ENCODE measurements at regions not wholly inside any gene's neighbourhood (a gene's known extent, or its start where the extent isn't known, plus 50 kb on each side); places are given as distances from the start of the nearest gene placed in this dataset.
"Not testable (repeated sequence)": the region's sequence is repeated elsewhere in the genome, so short reads cannot be mapped to it uniquely, and the experiment has no call there.

- Histone ChIP-seq H3K36me3 (no peaks in the 10 kb centered on the region), H3K4me3 (no peak overlapping the region), H3K9me3 (no peaks in the 10 kb centered on the region), H3K27ac (replicated peaks in 1 of 4) (no peak overlapping the region), H3K27me3 (no peaks in the 10 kb centered on the region), H3K4me1 (no peaks in the 10 kb centered on the region)
- no peak for TF ChIP-seq EP300 (IDR thresholded peaks at IDR 0.05)
- no peak for TF ChIP-seq POLR2AphosphoS5 (IDR thresholded peaks at IDR 0.05)
- TF ChIP-seq POLR2A (IDR thresholded peaks at IDR 0.05; ENCODE audit: low read depth): no peak
- TF ChIP-seq CTCF (IDR thresholded peaks at IDR 0.05): no peak
- intact Hi-C loops (cut with DNase I): no loop called here
- no peak for DNase-seq (ENCODE audit: extremely low spot score)
Measured at GRCh38 chr4:116537828-116538227, 547.5 kb downstream of the TRAM1L1 start.

- H3K27me3 ChIP-seq; DNase-seq (ENCODE audit: extremely low spot score); intact Hi-C loops (cut with DNase I); H3K4me3 ChIP-seq; H3K27ac ChIP-seq (replicated peaks in 1 of 4); H3K36me3 ChIP-seq; H3K4me1 ChIP-seq; H3K9me3 ChIP-seq: not testable (repeated sequence)
- WGBS: 91% methylated on average over 6 of the region's 6 CpGs
Measured at GRCh38 chr4:116536024-116536423, 549.4 kb downstream of the TRAM1L1 start.

- no peak for TF ChIP-seq POLR2AphosphoS5 (IDR thresholded peaks at IDR 0.05)
- no peak for TF ChIP-seq EP300 (IDR thresholded peaks at IDR 0.05)
- no peak for TF ChIP-seq POLR2A (IDR thresholded peaks at IDR 0.05; ENCODE audit: low read depth)
- TF ChIP-seq CTCF (IDR thresholded peaks at IDR 0.05): no peak
- no peaks in the 10 kb centered on the region for H3K4me1 ChIP-seq
- no peaks in the 10 kb centered on the region for H3K27me3 ChIP-seq
- no peak overlapping the region for H3K27ac ChIP-seq (replicated peaks in 1 of 4)
- H3K9me3 ChIP-seq: no peaks in the 10 kb centered on the region
- WGBS: 56% methylated on average over 5 of the region's 5 CpGs
- no peak overlapping the region for H3K4me3 ChIP-seq
- no peak for DNase-seq (ENCODE audit: extremely low spot score)
- intact Hi-C loops (cut with DNase I): no loop called here
- no peaks in the 10 kb centered on the region for H3K36me3 ChIP-seq
Measured at GRCh38 chr4:116531870-116532269, 553.5 kb downstream of the TRAM1L1 start.

- no peak for DNase-seq (ENCODE audit: extremely low spot score)
Measured at GRCh38 chr4:116531026-116531425, 554.4 kb downstream of the TRAM1L1 start.

GRCh38 chr4:116530048-116530447, 555.3 kb downstream of the TRAM1L1 start:
- DNase-seq (ENCODE audit: extremely low spot score): no peak
- Histone ChIP-seq H3K4me1 (no peaks in the 10 kb centered on the region), H3K4me3 (no peak overlapping the region), H3K27ac (replicated peaks in 1 of 4) (no peak overlapping the region), H3K36me3 (no peaks in the 10 kb centered on the region), H3K27me3 (no peaks in the 10 kb centered on the region), H3K9me3 (no peaks in the 10 kb centered on the region)
- WGBS: 47% methylated on average over 2 of the region's 2 CpGs
- intact Hi-C loops (cut with DNase I): no loop called here
- TF ChIP-seq POLR2AphosphoS5 (IDR thresholded peaks at IDR 0.05) (no peak), POLR2A (IDR thresholded peaks at IDR 0.05; ENCODE audit: low read depth) (no peak), CTCF (IDR thresholded peaks at IDR 0.05) (no peak)

More at GRCh38 chr4:116531026-116531425, 554.4 kb downstream of the TRAM1L1 start:
- no peaks in the 10 kb centered on the region for H3K4me1 ChIP-seq
- H3K27ac ChIP-seq (replicated peaks in 1 of 4): no peak overlapping the region
- intact Hi-C loops (cut with DNase I): no loop called here
- TF ChIP-seq CTCF (IDR thresholded peaks at IDR 0.05): no peak
- TF ChIP-seq POLR2AphosphoS5 (IDR thresholded peaks at IDR 0.05): no peak
- no peak for TF ChIP-seq EP300 (IDR thresholded peaks at IDR 0.05)
- no peak for TF ChIP-seq POLR2A (IDR thresholded peaks at IDR 0.05; ENCODE audit: low read depth)
- H3K27me3 ChIP-seq: no peaks in the 10 kb centered on the region
- no peak overlapping the region for H3K4me3 ChIP-seq
- no peaks in the 10 kb centered on the region for H3K9me3 ChIP-seq
- 67% methylated on average over 3 of the region's 3 CpGs for WGBS
- no peaks in the 10 kb centered on the region for H3K36me3 ChIP-seq

Measured in esophagus muscularis mucosa (tissue), 4 donors.